ENCODE measurements at regions not wholly inside any gene's neighbourhood (a gene's known extent, or its start where the extent isn't known, plus 50 kb on each side); places are given as distances from the start of the nearest gene placed in this dataset.
"Not testable (repeated sequence)": the region's sequence is repeated elsewhere in the genome, so short reads cannot be mapped to it uniquely, and the experiment has no call there.

DNA sequence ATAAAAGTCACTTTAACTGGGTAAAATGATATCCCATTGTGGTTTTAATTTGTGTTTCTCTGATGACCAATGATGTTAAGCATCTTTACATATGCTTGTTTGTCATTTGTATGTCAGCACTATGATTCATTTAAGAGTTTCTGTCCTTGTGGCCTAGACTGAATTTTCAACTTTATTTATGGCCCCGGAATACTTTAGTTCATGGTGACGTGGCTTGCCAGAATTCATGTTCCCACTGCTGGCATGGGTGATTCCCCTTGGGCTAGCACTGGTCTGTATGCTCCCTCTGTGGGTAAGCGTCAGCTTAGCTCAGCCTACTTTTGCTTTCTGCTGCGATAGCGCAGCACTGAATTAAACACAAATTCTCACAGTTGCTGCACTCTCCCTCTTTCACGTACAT, 436.3 kb upstream of the SGO1 start:
- no peak for DNase-seq (ENCODE audit: low read depth)
- H3K4me3 ChIP-seq (ENCODE audit: low read depth, low read length): no peak overlapping the region
- TF ChIP-seq CTCF (conservative IDR thresholded peaks at IDR 0.05; ENCODE audit: low read depth, low read length): no peak

DNA sequence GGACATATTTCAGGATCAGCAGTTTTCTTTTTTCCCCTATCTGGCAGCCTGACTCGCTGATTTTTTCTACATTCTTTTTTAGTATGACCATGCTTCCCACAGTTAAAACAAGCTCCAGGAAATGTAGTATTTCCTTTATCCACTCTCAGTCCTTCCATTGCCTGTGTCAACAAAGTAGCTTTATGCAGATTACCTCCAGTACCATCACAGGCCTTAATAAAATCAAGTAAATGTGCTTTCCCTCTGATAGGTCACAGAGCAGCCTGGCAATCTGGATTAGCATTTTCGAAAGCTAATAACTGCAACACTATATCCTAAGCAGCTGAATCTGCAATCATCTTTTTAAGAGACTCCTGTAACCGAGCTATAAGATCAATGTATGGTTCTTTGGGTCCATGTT, 432.6 kb upstream of the SGO1 start:
- H3K4me3 ChIP-seq (ENCODE audit: low read depth, low read length); DNase-seq (ENCODE audit: low read depth): not testable (repeated sequence)

DNA sequence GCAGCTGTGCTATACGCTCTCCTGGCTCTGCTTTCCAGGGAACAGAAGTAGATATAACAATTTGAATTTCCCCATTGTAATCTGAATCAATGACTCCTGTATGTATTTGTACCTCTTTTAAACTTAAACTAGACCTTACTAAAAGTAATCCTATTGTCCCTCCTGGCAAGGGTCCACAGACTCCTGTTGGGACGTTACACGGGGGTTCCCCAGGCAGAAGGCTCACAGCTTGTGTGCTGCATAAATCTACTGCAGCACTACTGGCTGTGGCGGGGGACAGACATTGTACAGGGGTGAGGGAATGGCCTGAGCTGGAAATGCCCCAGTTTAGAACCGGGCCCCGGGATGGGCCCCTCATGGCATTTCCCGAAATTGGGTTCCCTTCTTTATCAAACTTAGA, 432.2 kb upstream of the SGO1 start:
- not testable (repeated sequence) for H3K4me3 ChIP-seq (ENCODE audit: low read depth, low read length); DNase-seq (ENCODE audit: low read depth)

DNA sequence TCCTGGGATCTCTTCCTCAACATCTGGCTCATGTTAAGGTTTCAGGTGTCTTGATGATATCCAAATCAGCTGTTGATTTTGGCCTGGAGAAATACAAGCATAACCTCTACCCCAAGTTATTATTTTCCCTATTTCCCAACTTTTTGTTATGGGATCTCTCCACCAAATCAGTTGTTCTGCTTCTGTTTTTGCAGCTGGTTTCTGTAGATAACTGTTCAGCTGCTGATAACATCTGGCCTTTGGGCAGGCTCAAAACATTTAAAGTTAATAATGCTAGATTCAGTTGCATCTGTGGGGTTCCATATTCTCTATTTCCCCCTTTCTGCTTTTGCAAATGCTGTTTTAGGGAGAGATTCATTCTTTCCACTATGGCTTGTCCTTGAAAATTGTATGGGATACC, 430.0 kb upstream of the SGO1 start:
- DNase-seq (ENCODE audit: low read depth); H3K4me3 ChIP-seq (ENCODE audit: low read depth, low read length): not testable (repeated sequence)

- DNase-seq (ENCODE audit: low read depth): no peak
- H3K4me3 ChIP-seq (ENCODE audit: low read depth, low read length): no peak overlapping the region
- no peak for TF ChIP-seq CTCF (conservative IDR thresholded peaks at IDR 0.05; ENCODE audit: low read depth, low read length)
These were observed 422.2 kb upstream of the SGO1 start for GRCh38 chr3:20608054-20608738.

DNA sequence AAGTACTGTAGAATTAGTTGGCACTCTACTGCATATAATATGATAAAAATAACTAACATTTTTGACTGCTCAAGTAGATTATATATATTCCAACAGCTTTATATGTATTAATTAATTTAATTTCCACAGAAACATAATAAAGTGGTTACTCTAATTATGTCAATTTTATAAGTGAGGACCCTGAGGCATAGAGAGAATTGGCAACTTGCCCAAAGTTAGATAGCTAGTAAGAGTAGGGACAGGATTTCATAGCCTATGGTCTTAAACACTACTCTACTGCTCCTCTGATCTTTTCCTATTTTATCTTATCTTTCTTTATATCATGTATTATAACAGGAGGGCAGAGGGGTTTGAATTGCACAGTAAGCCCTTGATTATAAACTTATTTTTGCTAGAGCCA, 418.7 kb upstream of the SGO1 start:
- TF ChIP-seq CTCF (conservative IDR thresholded peaks at IDR 0.05; ENCODE audit: low read depth, low read length): no peak
- H3K4me3 ChIP-seq (ENCODE audit: low read depth, low read length): no peak overlapping the region
- no peak for DNase-seq (ENCODE audit: low read depth)

DNA sequence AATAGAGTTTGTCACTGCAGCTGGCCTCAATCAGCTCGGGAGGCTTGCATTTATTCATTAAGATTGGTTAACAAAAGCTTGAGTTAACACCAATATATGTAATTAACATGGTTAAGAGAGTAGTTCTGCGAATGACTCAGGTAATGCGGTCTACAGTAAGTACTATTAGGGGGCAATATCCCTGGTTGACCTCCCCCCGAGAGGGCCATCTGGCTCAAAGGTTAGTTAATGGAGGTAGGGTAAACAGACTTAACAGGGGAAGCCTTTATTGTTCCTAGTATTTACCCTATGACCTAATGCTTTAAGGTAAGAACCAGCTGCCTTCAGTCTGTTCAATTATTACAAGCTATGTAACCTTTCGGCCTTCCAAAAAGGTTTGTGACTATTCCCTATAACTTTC, 403.3 kb upstream of the SGO1 start:
- H3K4me3 ChIP-seq (ENCODE audit: low read depth, low read length): no peak overlapping the region
- TF ChIP-seq CTCF (conservative IDR thresholded peaks at IDR 0.05; ENCODE audit: low read depth, low read length): no peak
- DNase-seq (ENCODE audit: low read depth): no peak

DNA sequence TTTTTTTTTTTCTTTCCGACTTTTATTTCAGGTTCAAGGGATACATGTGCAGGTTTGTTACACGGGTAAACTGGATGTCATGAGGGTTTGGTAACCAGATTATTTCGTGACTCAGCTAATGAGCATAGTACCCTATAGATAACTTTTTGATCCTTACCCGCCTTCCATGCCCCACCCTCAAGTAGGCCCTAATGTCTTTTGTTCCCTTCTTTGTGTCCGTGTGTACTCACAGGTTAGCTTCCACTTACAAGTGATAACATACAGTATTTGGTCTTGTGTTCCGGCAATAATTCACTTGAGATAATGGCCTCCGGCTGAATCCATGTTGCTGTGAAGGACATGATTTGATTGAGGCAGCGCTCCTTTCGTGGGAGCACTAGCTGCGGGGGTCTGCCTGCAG, 402.8 kb upstream of the SGO1 start:
- TF ChIP-seq CTCF (conservative IDR thresholded peaks at IDR 0.05; ENCODE audit: low read depth, low read length): no peak
- DNase-seq (ENCODE audit: low read depth): no peak

DNA sequence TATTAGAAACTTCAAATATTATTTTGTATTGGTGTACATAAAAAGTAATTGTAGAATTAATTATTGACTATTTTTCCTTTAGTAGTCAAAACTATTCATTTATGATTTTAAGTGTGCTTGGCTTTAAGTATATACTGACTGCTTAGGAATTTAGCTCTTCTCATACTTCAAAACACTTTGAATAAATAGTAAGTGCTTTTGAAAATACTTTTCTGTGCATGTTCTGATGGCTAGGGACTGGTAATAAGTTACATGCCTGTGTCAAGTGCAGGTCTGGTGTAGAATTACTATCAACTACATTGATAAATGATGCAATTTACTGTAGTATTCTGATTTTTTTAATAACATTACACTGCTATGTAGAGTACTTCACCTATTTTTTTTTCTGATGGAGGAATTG, 397.6 kb upstream of the SGO1 start:
- no peak for TF ChIP-seq CTCF (conservative IDR thresholded peaks at IDR 0.05; ENCODE audit: low read depth, low read length)

More for the DNA sequence above, 402.8 kb upstream of the SGO1 start:
- H3K4me3 ChIP-seq (ENCODE audit: low read depth, low read length): no peak overlapping the region

More for the DNA sequence above, 397.6 kb upstream of the SGO1 start:
- H3K4me3 ChIP-seq (ENCODE audit: low read depth, low read length): no peak overlapping the region
- DNase-seq (ENCODE audit: low read depth): no peak

Data from epithelial cell of proximal tubule (primary cell).